Effector memory CD4-positive, alpha-beta T cell (primary cell): ENCODE measurements at regions not wholly inside any gene's neighbourhood (a gene's known extent, or its start where the extent isn't known, plus 50 kb on each side); places are given as distances from the start of the nearest gene placed in this dataset.

ENCODE experiments used
- DNase-seq, 3 donors: peaks; one replicate each; pipeline ENCODE4 v3.0.0-alpha.2; 2020
- H3K27ac ChIP-seq: 2 replicates; pipeline ENCODE4 v1.7.0; 2013; ENCODE audit warnings: mild to moderate bottlenecking, low read length, moderate library complexity; ENCODE audit not compliant: insufficient read depth, poor library complexity, severe bottlenecking
- H3K27me3 ChIP-seq: replicated peaks from 2 replicates; pipeline ENCODE4 v1.7.0; 2013; ENCODE audit warnings: mild to moderate bottlenecking, low read length; ENCODE audit not compliant: insufficient read depth, control insufficient read depth, poor library complexity, severe bottlenecking
- H3K36me3 ChIP-seq: 2 replicates; pipeline ENCODE4 v1.7.0; 2013; ENCODE audit warnings: mild to moderate bottlenecking, low read length, moderate library complexity; ENCODE audit not compliant: control insufficient read depth, insufficient read depth
- H3K4me1 ChIP-seq: 2 replicates; pipeline ENCODE4 v1.7.0; 2013; ENCODE audit warnings: low read length, mild to moderate bottlenecking; ENCODE audit not compliant: control insufficient read depth, insufficient read depth, poor library complexity, severe bottlenecking
- H3K4me3 ChIP-seq: 2 replicates; pipeline ENCODE4 v1.7.0; 2013; ENCODE audit warnings: low read length, low read depth, mild to moderate bottlenecking; ENCODE audit not compliant: insufficient read depth, poor library complexity, severe bottlenecking
- H3K9me3 ChIP-seq: 2 replicates; pipeline ENCODE4 v1.7.0; 2013; ENCODE audit warnings: mild to moderate bottlenecking, low read length, moderate library complexity; ENCODE audit not compliant: control insufficient read depth

GRCh38 chr9:89801341-89801740, 196.5 kb downstream of the GADD45G start:
- Histone ChIP-seq H3K4me3 (no peak overlapping the region), H3K27me3 (no peaks in the 10 kb centered on the region), H3K9me3 (no peaks in the 10 kb centered on the region), H3K36me3 (no peaks in the 10 kb centered on the region), H3K4me1 (no peaks in the 10 kb centered on the region), H3K27ac (no peak overlapping the region)
- DNase-seq, result no peak

GRCh38 chr9:89801742-89802670, 197.2 kb downstream of the GADD45G start:
- Histone ChIP-seq H3K4me1 (no peaks in the 10 kb centered on the region), H3K4me3 (no peak overlapping the region), H3K27me3 (no peaks in the 10 kb centered on the region), H3K27ac (no peak overlapping the region), H3K9me3 (no peaks in the 10 kb centered on the region), H3K36me3 (no peaks in the 10 kb centered on the region)
- DNase-seq, result no peak

- Histone ChIP-seq H3K27ac (no peak overlapping the region), H3K27me3 (no peaks in the 10 kb centered on the region), H3K4me1 (no peaks in the 10 kb centered on the region), H3K36me3 (no peaks in the 10 kb centered on the region), H3K4me3 (no peak overlapping the region), H3K9me3 (no peaks in the 10 kb centered on the region)
- DNase-seq, result no peak
Measured at GRCh38 chr9:89802781-89803355, 198.1 kb downstream of the GADD45G start.

- no peak for DNase-seq
- Histone ChIP-seq H3K27me3 (no peaks in the 10 kb centered on the region), H3K9me3 (no peaks in the 10 kb centered on the region), H3K27ac (no peak overlapping the region), H3K36me3 (no peaks in the 10 kb centered on the region), H3K4me1 (no peaks in the 10 kb centered on the region), H3K4me3 (no peak overlapping the region)
Measured at GRCh38 chr9:89803403-89803802, 198.6 kb downstream of the GADD45G start.

GRCh38 chr9:89804766-89805531, 200.1 kb downstream of the GADD45G start:
- Histone ChIP-seq H3K4me3 (no peak overlapping the region), H3K27me3 (no peaks in the 10 kb centered on the region), H3K4me1 (no peaks in the 10 kb centered on the region), H3K36me3 (no peaks in the 10 kb centered on the region), H3K9me3 (no peaks in the 10 kb centered on the region), H3K27ac (no peak overlapping the region)
- DNase-seq, result no peak

GRCh38 chr9:89805571-89806292, 200.9 kb downstream of the GADD45G start:
- Histone ChIP-seq H3K36me3 (no peaks in the 10 kb centered on the region), H3K27me3 (no peaks in the 10 kb centered on the region), H3K4me3 (no peak overlapping the region), H3K4me1 (no peaks in the 10 kb centered on the region), H3K9me3 (no peaks in the 10 kb centered on the region), H3K27ac (no peak overlapping the region)
- no peak for DNase-seq

- no peak for DNase-seq
- Histone ChIP-seq H3K36me3 (no peaks in the 10 kb centered on the region), H3K27ac (no peak overlapping the region), H3K27me3 (no peaks in the 10 kb centered on the region), H3K9me3 (no peaks in the 10 kb centered on the region), H3K4me1 (no peaks in the 10 kb centered on the region), H3K4me3 (no peak overlapping the region)
Measured at GRCh38 chr9:89806371-89807100, 201.7 kb downstream of the GADD45G start.

GRCh38 chr9:89807101-89807395, 202.2 kb downstream of the GADD45G start:
- H3K9me3 ChIP-seq, result no peaks in the 10 kb centered on the region
- no peak overlapping the region for H3K4me3 ChIP-seq
- H3K4me1 ChIP-seq, result no peaks in the 10 kb centered on the region
- no peaks in the 10 kb centered on the region for H3K36me3 ChIP-seq
- DNase-seq, result no peak
- no peak overlapping the region for H3K27ac ChIP-seq
- H3K27me3 ChIP-seq, result no peaks in the 10 kb centered on the region

- no peak for DNase-seq
- Histone ChIP-seq H3K27ac (no peak overlapping the region), H3K4me3 (no peak overlapping the region), H3K36me3 (no peaks in the 10 kb centered on the region), H3K4me1 (no peaks in the 10 kb centered on the region), H3K9me3 (no peaks in the 10 kb centered on the region), H3K27me3 (no peaks in the 10 kb centered on the region)
Measured at GRCh38 chr9:89807682-89808075, 202.9 kb downstream of the GADD45G start.
